ENCODE measurements at regions not wholly inside any gene's neighbourhood (a gene's known extent, or its start where the extent isn't known, plus 50 kb on each side); places are given as distances from the start of the nearest gene placed in this dataset.

GRCh38 chr5:128825826-128826225, 139.5 kb upstream of the SLC27A6 start:
- TF ChIP-seq CTCF (IDR thresholded peaks at IDR 0.05; ENCODE audit: borderline replicate concordance, extremely low read depth, low read length, poor library complexity, severe bottlenecking) (no peak), EZH2 (IDR thresholded peaks at IDR 0.05; ENCODE audit: borderline replicate concordance, low read depth, low read length, severe bottlenecking) (no peak)
